GM23248 (cell line): ENCODE measurements at regions not wholly inside any gene's neighbourhood (a gene's known extent, or its start where the extent isn't known, plus 50 kb on each side); places are given as distances from the start of the nearest gene placed in this dataset.

Experiments
- EZH2 ChIP-seq: fragments of 200-600 bp; sonication (generic); IDR thresholded peaks from 2 replicates; pipeline ENCODE4 v1.6.1; 2018; ENCODE audit warnings: antibody characterized with exemption, mild to moderate bottlenecking; ENCODE audit not compliant: insufficient read depth, poor library complexity, severe bottlenecking
- EZH2phosphoT487 ChIP-seq: fragments of 200-600 bp; sonication (generic); IDR thresholded peaks from 2 replicates; pipeline ENCODE4 v1.6.1; 2018; ENCODE audit warnings: antibody characterized with exemption, moderate library complexity, mild to moderate bottlenecking, low read depth; ENCODE audit not compliant: insufficient read depth

GRCh38 chr9:1154739-1155138 is 104.6 kb downstream of the DMRT2 start:
- TF ChIP-seq EZH2 (no peak), EZH2phosphoT487 (no peak)
